GM19239 (cell line): ENCODE measurements at regions not wholly inside any gene's neighbourhood (a gene's known extent, or its start where the extent isn't known, plus 50 kb on each side); places are given as distances from the start of the nearest gene placed in this dataset.

Source experiments
- DNase-seq: peaks from one replicate; pipeline ENCODE4 v3.0.0; 2011; ENCODE audit warnings: low spot score; ENCODE audit not compliant: insufficient read length
- FAIRE-seq: peaks from 2 replicates; lab custom pipeline; 2011; peaks lifted over from hg19 to GRCh38; lab: Jason Lieb, UNC

DNA sequence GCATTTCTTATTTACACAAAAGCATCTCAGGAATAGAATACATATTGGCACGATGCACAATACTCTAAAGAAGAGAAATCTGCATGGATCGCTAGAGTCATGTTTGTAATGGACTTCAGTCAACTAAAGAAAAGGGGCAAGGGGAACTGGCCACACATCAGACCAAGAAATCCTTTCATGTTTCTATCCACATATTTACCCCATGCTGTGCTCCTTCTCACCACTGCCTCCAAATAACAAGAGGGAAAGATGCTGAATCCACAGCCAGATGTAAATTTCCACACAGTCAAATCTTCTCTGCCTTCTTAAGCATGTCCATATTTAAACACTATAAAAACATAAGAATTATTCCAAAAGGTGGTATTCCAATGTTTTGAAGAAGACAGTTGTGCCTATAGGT is 67.6 kb downstream of the COX18 start:
- no peak for DNase-seq
- FAIRE-seq: no peak

- DNase-seq (no peak), FAIRE-seq (no peak)
Observed at GRCh38 chr4:72997409-72997808, 72.1 kb downstream of the COX18 start.

DNA sequence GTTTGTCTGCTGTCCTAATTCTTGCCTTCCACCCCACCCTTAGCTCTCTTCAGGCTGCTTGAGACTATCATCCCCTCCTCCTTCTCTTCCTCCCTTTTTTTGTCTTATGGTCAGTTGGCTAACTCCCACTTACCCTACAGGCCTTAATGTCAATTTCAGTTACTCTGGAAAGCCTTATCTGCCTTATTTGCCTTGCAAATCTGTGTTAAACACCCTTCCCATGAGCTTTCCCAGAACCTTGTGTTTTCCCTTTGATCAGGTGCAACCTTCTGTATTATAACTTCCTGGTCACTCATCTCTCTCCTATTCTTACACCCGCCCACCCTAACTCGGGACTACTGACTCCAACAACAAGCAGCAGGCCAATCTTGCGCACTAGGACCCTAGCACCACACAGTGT is 74.8 kb downstream of the COX18 start:
- DNase-seq: no peak
- FAIRE-seq: no peak

DNA sequence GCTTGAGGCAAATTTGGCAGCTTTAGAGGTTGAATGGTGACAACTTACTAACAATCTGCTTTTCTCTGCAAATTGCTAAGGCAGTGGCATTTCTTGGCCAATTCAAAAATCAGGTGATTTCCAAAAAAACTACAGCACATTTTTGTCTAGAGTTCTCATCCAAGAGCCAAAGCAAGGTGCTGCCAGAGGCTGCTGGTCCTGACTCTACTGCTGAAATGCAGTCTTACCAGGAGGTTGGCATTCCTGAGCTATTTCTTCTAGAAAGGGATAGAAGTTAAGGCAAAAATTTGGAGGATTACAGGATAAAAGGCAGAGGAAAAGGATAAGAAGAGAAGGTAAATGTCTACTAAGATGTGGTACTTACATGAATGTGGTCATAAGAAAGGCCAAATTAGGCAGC is 75.6 kb downstream of the COX18 start:
- FAIRE-seq (no peak), DNase-seq (no peak)

DNA sequence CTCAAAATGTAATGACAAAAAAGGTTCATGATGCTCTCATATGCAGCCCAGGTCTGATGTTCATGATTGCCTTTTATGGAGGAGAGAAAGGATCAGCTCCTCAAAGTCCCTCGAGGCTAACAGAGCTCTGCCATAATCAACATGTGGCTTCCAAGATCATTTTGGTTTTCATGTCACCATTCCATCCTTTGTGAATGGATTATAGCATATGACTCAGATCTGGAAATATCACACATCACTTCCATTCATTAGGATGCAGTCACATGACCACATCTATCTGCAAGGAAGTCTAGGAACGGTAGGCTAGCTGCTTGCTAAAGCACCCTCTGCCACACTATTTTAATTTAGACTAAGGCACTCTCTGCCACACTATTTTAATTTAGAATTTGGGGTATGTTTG is 77.6 kb downstream of the COX18 start:
- DNase-seq (no peak), FAIRE-seq (no peak)

- DNase-seq (no peak), FAIRE-seq (no peak)
Observed at GRCh38 chr4:72987741-72988729, 81.5 kb downstream of the COX18 start.

GRCh38 chr4:72984351-72984750 is 85.2 kb downstream of the COX18 start:
- DNase-seq: no peak
- FAIRE-seq: no peak

DNA sequence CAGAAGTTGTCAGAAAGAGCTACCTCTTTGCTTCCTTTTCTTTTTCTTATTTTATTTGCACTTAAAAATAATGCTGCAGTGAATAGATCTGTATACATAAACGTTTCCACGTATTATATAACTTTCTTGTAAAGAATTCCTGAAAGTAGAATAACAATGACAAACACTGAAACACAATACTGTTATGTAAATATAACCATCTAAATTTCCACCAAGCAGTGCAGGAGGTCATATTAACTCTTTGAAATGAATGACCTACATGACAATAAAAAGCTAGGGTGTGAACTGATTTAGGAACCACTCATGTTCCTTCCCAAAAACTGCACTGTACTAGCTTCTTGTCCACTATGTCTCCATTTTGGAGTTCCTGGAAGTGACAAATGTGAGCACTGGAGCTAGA is 85.8 kb downstream of the COX18 start:
- DNase-seq (no peak), FAIRE-seq (no peak)

DNA sequence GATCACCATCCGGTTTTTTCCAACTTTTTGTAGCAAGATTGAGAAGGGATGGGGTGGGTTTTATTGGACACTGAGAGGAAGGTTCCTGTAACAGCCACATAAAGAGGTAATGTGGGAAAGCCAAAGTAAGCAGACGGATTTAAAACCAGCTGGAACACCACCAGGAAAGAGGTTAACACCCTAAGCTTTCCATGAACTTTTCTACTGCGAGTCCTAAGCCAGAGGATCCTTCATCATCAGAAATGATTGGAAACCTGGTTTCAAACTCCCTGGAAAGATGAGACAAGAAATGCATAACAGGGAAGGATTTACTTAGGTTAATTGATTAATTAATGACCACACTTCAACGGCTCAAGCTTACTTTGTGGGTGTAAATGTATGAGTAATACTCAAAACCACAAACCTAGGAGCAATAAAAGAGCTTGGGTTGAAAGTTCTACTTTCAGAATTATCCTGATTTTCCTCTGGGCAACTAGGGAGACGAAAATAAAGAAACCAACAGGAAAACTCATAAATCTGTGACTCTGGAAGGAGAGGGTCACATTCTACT is 91.5 kb downstream of the COX18 start:
- no peak for FAIRE-seq
- no peak for DNase-seq

- FAIRE-seq (no peak), DNase-seq (no peak)
Observed at GRCh38 chr4:72975488-72975784, 94.1 kb downstream of the COX18 start.

DNA sequence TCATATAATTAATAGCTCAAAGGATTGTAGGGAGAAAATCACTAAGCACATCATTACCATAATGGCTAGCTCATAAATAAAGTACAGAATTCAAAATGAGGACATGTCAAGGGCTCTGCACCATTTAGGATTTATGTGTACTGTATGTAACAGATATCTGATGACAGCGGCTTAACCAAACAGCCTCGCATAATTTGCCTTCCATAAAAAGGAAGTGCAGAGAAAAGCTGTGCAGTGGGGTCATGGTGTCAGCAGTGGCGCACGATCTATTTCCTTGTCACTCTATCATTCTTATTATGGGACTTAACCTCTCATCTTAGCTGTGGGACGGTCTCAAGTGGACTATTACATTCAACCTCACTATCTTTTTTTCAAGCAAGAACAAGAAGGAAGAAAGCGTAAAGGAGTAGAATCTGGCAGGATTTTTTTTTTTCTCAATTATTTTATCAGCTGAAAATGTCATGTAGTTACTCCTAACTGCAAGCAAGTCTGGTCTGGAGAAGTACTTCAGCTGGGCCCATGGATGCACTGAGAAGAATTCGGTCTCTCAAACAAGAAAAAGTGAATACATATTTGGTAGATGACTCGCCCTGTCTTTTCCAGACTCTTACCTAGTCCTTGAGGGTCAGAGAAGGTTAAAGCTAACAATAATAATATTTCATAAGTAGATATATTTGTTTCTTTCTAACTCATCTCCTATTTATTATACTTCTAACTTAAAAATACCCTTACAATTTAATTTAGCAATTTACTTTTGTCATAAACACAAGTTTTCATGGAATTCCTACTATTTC is 94.6 kb downstream of the COX18 start:
- DNase-seq (no peak), FAIRE-seq (no peak)

DNA sequence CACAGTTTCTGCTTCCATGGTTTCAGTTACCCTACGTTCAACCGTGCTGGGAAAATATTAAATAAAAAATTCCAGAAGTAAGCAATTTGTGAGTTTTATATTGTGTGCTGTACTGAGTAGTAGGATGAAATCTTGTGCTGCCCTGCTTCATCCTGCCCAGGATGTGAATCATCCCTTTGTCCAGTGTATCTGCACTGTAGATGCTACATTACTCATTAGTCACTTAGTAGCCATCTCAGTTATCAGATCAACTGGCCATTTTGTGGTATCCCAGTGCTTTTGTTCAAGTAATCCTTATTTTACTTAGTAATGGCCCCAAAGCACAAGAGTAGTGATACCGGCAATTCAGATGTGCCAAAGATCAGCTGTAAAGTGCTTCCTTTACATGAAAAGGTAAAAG is 97.9 kb downstream of the COX18 start:
- DNase-seq (no peak), FAIRE-seq (no peak)

DNA sequence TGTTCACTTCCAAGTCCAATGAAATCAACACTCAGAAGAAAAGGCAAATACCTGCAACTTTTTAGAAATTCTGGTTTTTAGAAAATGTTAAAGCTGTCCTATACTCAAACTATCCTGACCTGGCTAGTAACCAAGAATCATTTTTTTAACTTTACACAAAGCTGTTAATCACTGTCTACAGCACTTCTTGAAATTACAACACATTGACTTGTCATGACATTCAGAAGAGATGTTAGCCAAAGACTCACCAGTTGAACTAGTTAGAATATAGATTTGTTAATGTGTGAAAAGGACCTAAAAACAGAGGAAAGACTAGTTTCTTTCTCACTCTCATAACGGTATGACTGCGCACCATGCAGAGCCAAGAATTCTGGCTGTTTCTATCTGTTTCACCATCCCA is 98.8 kb downstream of the COX18 start:
- DNase-seq (no peak), FAIRE-seq (no peak)

DNA sequence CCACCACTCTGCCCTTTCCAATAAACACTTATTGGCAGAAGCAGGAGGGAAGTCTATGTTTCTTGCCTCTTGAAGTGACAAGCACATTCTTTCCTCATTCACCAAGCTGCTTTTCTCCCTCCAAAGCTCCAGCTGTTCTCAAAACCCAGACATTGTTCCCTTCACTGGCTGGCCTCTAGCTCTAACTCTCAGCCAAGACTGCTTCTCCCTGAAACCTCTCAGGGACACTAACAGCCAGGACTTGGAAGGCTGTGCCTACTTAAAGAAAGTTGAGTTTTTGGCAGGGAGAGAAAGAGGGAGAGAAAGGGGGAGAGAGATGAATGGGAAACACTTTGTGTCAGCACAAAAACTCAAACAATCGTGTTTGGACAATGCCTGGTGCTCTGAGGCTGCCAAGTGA is 99.5 kb downstream of the COX18 start:
- FAIRE-seq: no peak
- no peak for DNase-seq

DNA sequence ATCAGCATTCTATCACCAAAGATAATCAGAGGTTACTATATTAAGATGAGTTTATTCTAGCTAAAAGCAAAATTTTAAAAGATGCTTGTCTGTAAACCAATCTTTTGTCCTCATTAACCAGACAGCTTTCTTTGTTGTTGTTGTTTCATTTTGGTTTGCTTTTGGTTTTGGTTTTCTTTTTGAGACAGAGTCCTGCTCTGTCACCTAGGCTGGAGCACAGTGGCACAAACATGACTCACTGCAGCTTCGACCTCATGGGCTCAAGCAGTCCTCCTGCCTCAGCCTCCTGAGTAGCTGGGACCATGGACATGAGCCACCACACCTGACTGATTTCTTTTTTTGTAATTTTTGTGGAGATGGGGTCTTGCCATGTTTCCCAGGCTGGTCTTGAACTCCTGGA is 102.9 kb downstream of the COX18 start:
- no peak for DNase-seq
- FAIRE-seq: no peak

DNA sequence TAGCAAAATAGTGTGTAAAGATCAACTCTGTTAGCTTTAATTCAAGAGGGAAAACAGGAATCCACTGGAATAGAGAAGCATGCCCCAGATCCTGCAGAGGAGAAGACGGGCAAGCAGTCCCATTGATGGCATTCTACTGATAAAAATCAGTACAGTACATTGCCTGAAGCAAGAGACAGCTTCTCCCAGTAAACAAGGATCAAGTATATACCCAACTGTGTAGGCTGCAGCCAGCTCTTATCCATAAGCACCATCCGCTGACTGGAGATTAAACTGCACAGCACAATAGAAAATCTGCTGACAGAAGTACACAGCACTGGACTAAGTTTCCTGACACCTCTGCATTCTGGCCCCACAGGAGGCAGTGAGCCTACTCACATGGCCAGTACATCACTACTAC is 110.1 kb downstream of the COX18 start:
- DNase-seq (no peak), FAIRE-seq (no peak)

DNA sequence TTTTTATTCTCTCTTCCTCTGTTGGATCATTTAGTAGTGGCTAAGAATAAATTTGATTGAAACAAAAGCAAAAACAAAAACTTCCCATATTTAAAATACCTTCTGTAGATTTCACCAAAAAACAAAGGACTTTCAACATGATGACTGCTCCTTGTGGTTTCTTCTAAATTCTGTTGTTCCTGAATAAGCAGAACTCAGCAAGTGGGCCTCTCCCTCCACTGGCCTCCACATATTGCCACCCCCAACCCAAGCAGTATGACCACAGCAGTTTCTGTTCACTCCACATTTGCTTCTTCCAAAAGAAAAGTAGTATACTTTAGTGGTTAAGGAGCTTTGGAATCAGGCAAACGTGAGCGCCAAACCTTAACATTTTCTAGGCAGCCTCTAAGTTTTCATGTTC is 114.7 kb downstream of the COX18 start:
- FAIRE-seq (no peak), DNase-seq (no peak)

GRCh38 chr4:72953571-72953970 is 115.9 kb downstream of the COX18 start:
- FAIRE-seq: no peak
- no peak for DNase-seq

GRCh38 chr4:72951628-72952027 is 117.9 kb downstream of the COX18 start:
- DNase-seq (no peak), FAIRE-seq (no peak)

- no peak for DNase-seq
- no peak for FAIRE-seq
Observed at GRCh38 chr4:72951147-72951546, 118.4 kb downstream of the COX18 start.

DNA sequence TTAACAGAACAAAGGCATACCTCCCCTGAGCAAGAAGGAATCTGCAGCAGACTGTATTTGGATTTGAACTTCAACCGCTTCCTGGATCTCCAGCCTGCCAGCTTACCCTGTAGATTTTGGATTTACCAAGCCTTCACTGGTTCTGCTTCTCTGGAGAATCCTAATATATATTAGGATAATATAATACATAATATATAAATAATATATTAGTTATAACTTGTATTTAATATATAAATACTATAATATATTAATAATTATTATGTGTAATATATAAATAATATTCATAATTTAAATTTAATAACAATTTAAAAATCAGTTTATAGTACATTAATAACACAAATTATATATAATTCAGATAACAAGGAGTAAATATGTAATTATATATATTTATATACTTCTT is 121.4 kb downstream of the COX18 start:
- FAIRE-seq: no peak
- no peak for DNase-seq
